ENCODE measurements at regions not wholly inside any gene's neighbourhood (a gene's known extent, or its start where the extent isn't known, plus 50 kb on each side); places are given as distances from the start of the nearest gene placed in this dataset.

DNA sequence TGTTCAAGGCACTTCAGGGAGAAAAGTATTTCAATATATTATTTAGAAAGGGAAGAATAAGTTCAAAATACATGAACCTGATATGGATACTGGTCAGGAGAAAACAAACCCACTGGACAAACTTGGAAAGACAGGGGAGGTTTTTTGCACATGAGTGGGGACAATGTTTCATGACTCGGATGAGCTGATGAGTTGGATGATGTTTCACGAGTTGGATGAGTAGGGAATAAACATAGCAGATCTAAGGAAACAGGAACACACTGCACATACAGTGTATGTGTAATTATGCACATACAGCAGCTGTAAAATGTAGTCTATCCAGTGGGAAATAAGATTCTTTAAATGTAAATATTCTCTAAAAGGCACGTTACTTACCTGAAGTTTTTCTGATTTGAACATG is 682.9 kb upstream of the ADAMTS5 start:
- no peak for DNase-seq

DNA sequence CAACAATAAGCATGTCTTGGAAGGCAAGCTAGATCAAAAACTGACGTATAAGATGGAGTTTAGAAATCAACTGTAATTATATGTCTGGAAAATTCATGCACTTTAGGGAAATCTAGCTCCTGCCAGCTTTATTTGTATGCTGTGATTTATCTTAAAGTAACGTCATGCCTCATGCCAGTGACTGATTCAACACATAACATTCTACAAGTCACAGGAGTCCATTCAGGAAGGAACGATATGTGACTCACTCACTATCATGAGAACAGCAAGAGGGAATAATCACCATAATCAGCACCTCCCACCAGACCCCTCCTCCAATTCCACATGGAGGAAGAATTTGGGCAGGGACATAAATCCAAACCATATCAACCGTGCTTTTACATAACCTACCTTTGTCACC is 682.4 kb upstream of the ADAMTS5 start:
- no peak for DNase-seq

DNA sequence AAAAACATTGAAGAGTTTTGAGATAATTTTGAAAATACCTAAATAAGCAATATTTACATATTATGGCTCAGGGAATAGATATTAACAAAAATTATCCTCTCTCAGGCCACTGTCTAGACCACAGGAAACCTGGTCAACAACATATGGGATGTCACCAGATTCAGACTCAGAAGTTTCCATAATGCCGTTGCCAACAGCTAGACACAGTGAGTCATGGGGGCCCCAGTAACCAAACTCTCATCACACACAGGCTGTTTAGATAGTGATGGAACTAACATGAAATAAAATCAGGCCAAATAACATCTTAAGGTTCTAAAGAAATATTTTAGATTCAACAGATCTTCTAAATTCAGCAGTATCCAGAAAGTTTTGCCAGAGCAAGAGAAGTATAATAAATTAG is 681.7 kb upstream of the ADAMTS5 start:
- peak; percentile 16 for DNase-seq

DNA sequence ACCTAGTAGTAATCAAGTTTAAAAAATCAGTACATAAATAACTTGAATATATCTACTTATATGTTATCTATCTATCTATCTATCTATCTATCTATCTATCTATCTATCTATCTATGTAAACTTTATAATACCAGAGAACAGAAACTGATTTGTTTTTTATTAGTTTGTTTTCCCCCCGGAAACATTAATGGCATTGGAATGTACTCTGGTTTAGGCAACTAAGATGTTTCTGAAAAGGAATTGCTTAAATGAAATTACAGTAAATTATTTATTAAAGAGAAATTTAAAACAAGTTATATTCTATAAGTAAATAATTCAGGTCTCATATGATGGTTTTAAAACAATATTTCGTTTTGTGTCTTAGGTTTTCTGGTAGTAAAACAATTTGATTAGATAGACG is 681.0 kb upstream of the ADAMTS5 start:
- DNase-seq = no peak

DNA sequence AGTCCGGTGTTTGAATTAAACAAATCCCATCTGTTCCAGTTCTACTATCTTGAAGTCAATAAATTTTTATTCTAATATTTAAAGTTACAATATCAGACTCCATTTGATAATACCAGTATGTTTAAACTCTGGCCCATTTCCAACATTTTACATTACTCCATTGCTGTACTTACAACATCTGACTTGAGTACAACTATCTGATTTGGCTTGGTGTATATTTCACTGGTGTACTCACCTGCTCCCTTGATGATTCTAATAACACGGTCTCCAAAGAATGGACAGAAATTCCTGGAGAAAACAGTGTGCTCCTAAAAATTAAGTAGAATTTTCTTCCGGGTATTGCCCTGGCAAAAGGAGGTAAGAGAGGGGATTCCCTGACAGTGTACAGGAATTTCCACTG is 680.5 kb upstream of the ADAMTS5 start:
- no peak for DNase-seq

DNA sequence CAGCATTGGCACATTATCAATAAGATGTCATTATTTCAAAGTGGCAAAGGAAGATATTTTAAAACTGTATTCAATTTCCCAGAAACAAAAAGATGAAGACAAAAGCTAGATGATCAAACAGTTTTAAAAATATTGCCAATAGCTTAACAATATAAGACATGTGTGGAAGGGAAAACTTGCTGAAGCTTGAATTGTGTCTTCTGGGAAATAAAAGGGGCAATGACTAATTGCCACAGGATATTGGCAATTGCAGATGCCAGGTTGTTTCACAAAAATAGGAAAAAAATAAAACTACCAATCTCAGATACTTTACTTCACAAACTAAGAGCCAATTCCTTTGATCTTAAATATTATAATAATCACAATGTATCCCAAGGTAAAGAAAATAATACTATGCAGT is 679.8 kb upstream of the ADAMTS5 start:
- DNase-seq = no peak

DNA sequence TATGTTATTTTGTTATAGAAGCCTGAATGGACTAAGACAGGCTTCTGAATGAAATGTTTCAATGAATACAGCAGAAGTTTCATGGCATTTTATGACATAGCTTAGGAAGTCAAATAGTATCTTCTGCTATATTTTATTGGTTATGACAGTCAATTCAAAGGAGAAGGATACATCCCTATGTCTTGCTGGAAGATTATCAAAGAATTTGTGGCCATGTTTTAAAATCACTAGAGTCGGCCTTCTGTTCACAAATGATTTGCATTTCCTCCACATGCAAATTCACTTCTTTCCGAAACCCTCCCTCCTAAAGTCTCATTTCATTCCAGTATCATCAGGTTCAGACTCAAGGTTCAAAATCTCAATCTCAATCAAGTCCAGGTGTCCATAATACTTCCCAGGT is 679.2 kb upstream of the ADAMTS5 start:
- no peak for DNase-seq

DNA sequence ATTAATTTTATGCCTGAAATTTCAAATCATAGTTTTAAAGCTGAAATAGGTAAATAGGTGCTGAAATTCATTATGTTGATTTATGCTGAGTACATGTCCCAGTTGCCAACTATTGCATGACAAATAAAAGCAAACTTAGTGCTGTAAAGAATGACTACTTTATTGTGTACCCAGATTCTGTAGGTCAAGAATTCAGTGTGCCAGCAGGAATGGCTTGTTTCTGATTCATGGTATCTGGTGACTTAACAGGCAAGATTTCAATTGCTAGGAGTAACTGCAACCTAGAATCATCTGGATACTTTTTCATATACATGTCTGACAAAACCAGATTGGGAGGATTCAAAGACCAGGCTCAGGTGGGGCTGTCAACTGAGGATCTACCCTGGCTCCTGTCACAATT is 678.4 kb upstream of the ADAMTS5 start:
- no peak for DNase-seq

DNA sequence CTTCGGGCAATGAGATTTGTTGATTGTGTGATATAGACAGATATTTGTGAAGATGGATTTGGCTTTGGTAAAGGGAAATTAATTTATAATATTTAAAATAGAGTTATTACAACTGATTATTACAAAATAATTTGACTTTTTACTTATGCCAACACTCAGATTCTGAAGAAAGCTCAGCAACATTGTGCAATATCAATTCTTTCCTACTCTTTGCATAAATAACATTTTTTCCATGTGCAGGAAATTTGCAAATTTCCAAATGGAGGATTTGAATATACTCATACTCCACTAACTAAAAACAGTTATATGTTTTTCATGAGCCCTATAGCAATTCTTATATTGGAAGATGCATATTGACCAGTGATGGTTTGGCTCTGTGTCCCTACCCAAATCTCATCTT is 676.4 kb upstream of the ADAMTS5 start:
- no peak for DNase-seq

DNA sequence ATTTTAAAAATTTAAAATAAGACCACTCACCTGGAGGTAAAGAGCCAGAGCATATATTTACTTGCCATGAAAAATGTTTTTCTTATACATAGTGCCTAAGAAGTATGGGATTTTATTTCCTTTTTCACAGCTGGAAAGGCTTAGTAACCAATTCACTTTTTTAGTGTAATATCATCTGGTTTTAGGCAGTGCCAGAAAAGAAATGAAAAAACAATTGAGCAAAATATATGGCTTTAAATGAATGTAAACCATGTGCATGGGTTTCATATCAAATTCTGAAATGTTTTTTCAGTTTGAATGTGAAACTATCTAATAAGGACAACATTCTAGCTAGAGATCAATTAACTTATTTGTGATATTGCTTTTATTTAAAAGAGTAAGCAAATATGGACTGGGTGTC is 672.4 kb upstream of the ADAMTS5 start:
- DNase-seq = no peak

DNA sequence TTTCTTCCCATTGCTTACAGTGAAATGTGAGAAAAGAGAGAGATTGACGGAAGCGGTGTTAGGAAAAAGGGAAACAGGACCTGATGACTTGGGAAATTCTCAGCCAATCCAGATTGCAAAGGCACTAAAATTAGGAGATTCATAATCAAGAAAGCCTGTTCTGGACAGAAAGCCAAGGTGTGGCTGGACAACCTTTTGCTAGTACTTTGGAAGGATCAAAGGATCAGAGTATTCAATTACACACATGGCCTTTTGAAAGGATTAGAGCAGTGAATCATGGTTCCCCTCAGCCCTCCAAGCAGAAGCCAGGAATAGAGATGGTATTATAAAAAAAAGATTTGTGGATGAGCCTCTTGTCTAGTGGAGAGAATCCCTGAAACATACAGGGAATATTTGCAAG is 669.8 kb upstream of the ADAMTS5 start:
- DNase-seq = no peak

DNA sequence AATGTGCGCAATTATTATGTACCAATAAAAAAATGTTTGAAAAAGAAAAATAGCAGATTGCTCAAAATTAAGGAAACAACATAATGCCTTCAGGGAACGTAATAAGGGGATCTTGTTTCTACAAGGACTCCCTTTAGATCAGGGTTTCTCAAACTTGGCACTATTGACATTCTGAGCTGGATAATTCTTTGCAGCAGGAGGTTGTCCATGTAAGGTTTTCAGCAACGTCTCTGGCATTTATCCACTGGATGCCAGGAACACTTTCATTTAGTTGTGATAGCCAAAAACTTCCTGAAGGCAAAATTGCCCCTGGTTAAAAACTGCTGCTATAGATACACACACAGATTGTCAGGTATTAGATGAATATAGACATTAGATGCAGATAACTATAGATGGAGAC is 666.7 kb upstream of the ADAMTS5 start:
- DNase-seq = no peak

DNA sequence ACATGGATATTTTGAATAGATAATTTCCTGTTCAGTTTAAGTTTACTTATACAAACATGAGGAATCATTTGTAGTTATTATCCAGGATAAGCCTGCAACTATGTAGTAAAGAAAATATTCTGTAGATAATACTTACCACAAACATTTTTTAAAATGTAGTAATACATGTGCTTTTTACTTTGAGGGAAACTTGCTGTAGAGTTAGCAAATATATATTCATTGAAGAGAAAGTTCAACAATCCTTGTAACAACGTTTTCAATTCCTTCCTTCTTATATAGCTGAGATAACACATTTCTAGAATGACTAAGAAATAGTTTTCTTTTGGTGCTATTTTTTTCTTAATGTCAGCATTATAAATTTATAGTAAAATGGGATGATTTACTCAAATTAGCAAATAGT is 664.6 kb upstream of the ADAMTS5 start:
- DNase-seq = no peak

DNA sequence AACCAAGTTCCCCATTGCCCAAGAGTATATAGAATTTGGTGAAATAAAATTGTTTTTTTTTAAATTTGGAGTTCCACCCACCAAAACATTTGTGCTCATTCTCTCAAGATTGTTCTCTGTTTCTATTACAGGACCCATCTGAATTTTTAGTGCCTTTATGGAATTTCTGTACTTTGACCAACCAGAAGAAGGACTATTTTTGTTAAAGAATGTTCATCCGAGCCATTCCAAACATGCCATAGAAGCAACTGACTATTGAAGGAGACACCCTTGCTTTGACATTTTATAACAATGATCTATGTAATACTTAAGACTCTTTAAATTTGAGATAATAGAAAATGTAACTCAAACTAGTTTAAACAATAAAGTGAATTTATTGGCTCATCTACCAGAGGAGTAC is 655.7 kb upstream of the ADAMTS5 start:
- no peak for DNase-seq

DNA sequence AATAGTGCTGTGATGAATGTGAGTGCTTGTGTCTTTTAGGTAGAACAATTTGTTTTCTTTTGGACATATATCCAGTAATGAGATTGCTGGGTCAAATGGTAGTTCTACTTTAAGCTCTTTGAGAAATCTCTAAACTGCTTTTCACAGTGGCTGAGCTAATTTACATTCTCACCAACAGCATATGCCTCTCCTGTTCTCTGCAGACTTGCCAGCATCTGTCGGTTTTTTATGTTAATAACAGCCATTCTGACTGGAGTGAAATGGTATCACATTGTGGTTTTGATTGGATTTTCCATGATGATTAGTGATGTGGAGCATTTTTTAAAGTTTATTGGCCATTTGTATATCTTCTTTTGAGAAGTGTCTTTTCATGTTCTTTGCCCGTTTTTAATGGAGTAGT is 647.3 kb upstream of the ADAMTS5 start:
- peak; percentile 43 for DNase-seq

DNA sequence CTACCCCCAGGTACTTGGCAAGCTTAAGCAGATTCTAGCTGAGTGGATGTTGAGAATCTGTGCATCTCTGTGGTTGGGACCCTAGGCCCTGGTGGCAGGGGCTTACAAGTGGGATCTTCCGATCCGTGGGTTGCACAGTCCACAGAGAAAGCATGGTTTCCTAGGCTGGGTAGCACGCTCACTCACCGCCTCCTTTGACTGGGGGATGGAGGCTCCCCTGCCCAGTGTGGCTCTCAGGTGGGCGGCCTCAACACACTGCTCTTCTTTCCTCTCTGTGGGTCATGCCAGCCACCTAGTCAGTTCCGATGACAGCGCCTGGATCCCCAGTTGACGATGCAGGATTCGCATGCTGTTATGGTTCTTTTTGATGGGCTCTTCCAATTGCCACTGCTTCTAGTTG is 639.5 kb upstream of the ADAMTS5 start:
- DNase-seq = no peak

DNA sequence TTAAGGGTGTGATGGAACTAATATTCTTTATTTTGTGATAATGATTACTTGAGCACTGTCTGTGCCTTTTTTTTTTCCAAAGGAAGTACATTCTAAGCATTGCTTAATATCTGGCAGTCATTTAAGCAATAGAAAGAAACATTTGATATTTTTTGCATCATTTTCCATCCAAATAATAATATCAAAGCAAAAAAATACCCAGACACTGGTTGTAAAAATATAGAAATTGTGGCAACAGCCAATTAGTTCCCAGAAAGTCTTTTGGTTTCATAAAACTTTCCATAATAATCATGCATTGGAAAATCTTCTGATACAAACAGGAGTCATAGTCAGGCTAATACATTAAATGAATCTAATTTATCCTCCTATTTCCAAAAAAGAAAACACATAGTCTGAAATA is 629.3 kb upstream of the ADAMTS5 start:
- no peak for DNase-seq

DNA sequence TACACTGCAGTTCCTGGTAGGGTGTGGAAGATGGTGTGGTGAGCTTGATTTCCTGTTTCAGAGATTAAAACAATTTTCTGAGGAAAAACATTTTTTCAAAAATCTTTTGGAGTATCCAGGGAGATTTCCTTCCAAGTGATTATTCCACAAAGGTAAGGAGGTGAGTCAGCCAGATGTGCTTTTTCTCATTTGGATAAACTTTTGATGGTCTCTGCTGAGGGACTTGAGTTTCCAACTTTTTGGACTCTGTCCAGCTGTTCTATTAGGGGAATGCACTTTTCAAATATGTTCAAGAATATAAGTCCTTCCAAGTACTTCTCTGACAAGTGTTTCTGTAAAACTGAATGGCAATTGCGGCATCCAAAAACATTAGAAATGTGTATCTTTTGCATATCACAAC is 628.8 kb upstream of the ADAMTS5 start:
- DNase-seq = no peak

DNA sequence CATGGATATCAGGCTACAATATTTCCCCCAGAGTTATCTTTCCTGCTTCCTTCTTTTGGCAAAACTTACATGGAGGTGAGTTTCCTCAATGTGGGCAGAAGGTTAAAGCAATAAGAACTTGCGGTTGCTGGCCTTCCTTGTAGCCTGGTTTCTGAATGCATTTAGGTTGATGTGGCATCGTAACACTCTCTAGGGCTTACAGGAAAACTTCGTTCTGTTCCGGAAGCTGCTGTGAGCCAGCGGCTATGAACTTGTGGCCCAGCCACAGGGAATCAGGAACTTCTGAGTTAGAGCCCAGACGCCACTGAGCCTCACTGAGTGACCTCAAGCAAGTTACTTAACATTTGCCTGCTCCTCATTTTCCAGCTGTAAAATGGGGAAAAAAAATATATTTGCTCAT is 623.4 kb upstream of the ADAMTS5 start:
- no peak for DNase-seq

DNA sequence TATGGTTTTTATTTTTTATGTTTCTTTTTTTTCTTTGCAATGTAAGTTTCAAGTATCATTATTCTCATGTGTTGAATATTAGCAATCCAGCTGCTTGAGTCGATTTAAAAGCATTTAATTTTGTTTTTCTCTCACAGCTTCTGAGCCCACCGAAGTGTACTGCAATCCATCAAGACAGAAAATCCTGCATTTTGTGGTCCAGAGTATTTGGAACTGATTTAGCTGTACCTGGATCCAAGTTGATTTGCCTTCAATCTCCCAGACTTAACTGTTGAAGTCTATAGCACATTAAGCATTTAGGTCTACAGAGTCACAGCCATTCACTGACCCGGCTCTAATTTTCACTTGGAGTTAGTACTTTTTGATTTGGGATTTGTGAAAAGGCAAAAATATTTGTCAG is 622.9 kb upstream of the ADAMTS5 start:
- no peak for DNase-seq

DNA sequence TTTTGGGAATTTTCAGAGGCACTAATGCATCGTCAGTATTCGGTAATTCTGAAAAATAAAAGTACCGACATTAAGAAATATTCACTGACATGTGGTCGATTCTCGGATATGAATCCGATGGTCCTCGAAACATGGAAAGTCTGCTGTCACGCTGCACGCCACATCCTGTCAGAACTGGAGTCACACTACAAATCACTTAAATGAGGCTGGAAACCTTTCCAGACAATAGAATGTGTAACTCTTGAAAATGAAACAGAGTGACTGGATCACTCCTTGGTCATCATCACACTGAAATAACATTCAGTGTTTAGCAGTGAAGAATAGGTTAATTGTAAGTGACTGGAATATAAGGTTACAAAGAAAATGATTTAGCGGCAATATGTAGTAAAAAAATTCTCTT is 620.1 kb upstream of the ADAMTS5 start:
- DNase-seq = no peak

DNA sequence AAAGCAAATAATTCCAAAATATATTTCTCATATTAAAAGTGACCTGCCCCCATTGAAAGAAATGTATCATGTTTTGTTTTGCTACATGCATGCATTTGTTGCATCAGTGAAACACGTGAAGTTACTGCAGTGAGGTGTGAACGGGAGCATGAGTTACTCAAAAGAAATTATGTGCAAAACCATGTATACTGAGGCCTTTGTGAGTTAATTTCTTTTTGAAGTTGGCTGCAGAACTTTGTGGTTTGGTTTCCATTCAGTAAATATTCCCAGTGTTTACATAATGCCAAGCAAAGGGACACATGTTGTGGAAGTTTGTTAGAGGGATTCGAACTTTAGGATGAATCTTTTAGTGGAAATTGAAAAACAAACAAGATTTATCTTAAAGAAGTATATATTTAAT is 619.4 kb upstream of the ADAMTS5 start:
- DNase-seq = no peak

DNA sequence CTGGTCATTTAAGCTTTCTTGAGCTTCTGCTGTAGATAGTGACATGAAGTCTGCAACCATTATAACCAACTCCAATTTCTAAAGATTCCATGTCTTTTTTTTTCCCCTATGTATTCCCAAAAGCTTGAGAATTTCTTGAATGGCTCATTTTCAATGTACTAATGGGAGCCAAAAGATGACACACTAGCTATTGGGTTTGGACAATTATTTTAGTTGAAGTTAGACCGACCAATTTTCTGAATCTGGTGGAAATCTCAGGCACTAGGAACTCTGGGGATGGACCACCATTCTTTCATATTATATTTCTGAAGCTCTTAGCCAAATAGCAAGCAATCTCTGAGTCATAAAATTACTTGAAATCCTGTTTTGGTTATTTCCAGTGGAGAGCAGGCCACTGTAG is 617.4 kb upstream of the ADAMTS5 start:
- no peak for DNase-seq

DNA sequence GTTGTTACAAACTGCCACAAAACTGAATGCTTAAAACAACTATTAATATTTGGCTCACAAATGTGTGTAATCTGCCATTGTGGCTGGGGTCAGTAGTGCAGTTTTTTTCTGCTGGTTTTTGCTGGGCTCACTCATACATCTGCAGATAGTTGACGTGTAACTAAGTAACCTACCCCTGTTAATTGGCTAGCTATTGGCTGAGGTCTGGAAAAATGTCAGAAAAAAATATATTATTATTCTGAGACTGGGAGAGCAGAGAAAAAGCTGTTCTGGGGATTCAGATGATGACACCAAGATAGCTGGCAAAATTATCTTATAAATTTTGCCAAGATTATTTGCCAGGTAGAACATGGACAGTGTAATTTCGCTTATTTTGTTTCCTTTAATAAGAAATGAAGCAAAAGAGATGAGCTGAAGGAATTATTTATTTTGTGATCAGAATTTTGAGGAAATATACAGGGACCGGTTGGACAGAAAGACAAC is 616.1 kb upstream of the ADAMTS5 start:
- DNase-seq = no peak

DNA sequence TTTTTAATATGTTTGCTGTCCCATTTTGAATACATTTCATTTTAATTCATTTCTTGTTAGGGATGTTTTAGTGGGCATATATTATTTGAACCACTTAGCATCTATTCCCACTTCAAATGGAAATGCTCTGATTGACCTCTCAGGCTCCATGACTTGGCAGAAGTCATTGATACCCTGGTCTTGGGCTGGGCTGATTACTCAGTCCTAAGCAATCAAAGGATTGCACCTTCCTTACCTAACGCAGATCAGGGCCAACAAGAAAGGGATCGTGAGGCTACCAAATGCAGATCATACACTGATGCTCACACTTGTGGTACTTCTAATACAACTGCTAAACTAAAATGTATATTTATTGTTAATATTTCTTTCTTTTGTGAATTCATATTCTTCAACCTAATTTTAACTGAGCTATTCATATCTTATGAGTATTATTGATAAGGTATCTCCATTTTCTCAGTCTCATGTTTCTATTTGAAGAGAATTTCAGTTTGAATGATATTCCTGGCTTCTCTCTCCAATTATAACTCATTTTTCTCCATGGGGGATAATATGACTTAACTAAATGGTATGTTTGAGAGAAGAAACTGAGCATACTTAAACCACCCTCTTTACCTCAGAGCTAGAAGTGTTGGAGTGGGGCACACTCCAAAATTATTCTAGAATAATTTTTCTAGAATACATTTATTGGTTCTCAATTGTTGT is 615.5 kb upstream of the ADAMTS5 start:
- DNase-seq = no peak

DNA sequence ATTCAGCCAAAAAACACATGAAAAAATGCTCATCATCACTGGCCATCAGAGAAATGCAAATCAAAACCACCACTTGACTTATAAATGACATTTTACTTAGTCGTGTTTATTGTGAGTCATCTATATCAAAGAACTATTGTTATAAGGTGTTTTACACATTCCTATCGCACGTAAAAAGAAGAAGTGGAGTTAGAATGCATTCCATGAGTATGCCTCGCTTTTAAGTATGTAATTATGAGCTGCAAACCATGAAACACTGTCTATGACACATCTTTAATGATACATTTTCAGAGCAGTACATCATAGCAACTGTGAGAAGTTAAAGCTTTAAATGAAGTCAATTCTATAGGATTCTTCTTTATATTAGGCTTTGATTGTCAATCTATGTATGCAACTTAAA is 614.3 kb upstream of the ADAMTS5 start:
- DNase-seq = no peak
